HG03432 (cell line): ENCODE measurements at regions not wholly inside any gene's neighbourhood (a gene's known extent, or its start where the extent isn't known, plus 50 kb on each side); places are given as distances from the start of the nearest gene placed in this dataset.

Experiments
- ATAC-seq: cut with Tn5 transposase; IDR thresholded peaks from one replicate; pipeline ENCODE4 v1.9.1; 2021; ENCODE audit warnings: mild to moderate bottlenecking, moderate library complexity; ENCODE audit not compliant: unreplicated experiment

GRCh38 chr12:124633365-124634362 is 66.3 kb upstream of the NCOR2 start:
- no peak for ATAC-seq

- ATAC-seq: no peak
Measured at GRCh38 chr12:124632519-124632984, 65.1 kb upstream of the NCOR2 start.

- no peak for ATAC-seq
Measured at GRCh38 chr12:124631681-124632256, 64.4 kb upstream of the NCOR2 start.

- no peak for ATAC-seq
Measured at GRCh38 chr12:124630791-124631313, 63.4 kb upstream of the NCOR2 start.

GRCh38 chr12:124629789-124630480 is 62.5 kb upstream of the NCOR2 start:
- no peak for ATAC-seq

- no peak for ATAC-seq
Measured at GRCh38 chr12:124629117-124629516, 61.7 kb upstream of the NCOR2 start.

- no peak for ATAC-seq
Measured at GRCh38 chr12:124627956-124628355, 60.5 kb upstream of the NCOR2 start.

- ATAC-seq: no peak
Measured at GRCh38 chr12:124626971-124627411, 59.6 kb upstream of the NCOR2 start.

- ATAC-seq: no peak
Measured at GRCh38 chr12:124625867-124626675, 58.7 kb upstream of the NCOR2 start.

GRCh38 chr12:124624823-124625222 is 57.4 kb upstream of the NCOR2 start:
- ATAC-seq: no peak

GRCh38 chr12:124623344-124624035 is 56.1 kb upstream of the NCOR2 start:
- ATAC-seq: no peak

GRCh38 chr12:124622764-124623163 is 55.4 kb upstream of the NCOR2 start:
- no peak for ATAC-seq

GRCh38 chr12:124622331-124622730 is 54.9 kb upstream of the NCOR2 start:
- ATAC-seq: no peak

GRCh38 chr12:124621296-124621660 is 53.9 kb upstream of the NCOR2 start:
- no peak for ATAC-seq

- no peak for ATAC-seq
Measured at GRCh38 chr12:124620606-124621295, 53.3 kb upstream of the NCOR2 start.

GRCh38 chr12:124618291-124618902 is 51.0 kb upstream of the NCOR2 start:
- ATAC-seq: no peak

- no peak for ATAC-seq
Measured at GRCh38 chr12:124617615-124618014, 50.2 kb upstream of the NCOR2 start.
